Neural progenitor cell (in vitro differentiated cells): ENCODE measurements at regions not wholly inside any gene's neighbourhood (a gene's known extent, or its start where the extent isn't known, plus 50 kb on each side); places are given as distances from the start of the nearest gene placed in this dataset.

Source experiments
- DNase-seq: peaks from one replicate; pipeline ENCODE4 v3.0.0-alpha.2; 2016; ENCODE audit warnings: low spot score
- H2AFZ ChIP-seq: fragments of 200-600 bp; sonication (generic); replicated peaks from 2 replicates; pipeline ENCODE4 v1.6.1; 2016; ENCODE audit warnings: antibody characterized with exemption
- H3F3A ChIP-seq: fragments of 200-600 bp; sonication (generic); 2 replicates; pipeline ENCODE4 v1.6.1; 2016; ENCODE audit warnings: antibody characterized with exemption, low read depth
- H3K27ac ChIP-seq: fragments of 200-600 bp; sonication (generic); 2 replicates; pipeline ENCODE4 v1.5.1; 2016; ENCODE audit warnings: mild to moderate bottlenecking
- H3K27me3 ChIP-seq: fragments of 200-600 bp; sonication (generic); 2 replicates; pipeline ENCODE4 v1.6.1; 2016; ENCODE audit warnings: mild to moderate bottlenecking, moderate library complexity
- H3K36me3 ChIP-seq: fragments of 200-600 bp; sonication (generic); 2 replicates; pipeline ENCODE4 v1.5.1; 2016
- H3K4me1 ChIP-seq: fragments of 200-600 bp; sonication (generic); 2 replicates; pipeline ENCODE4 v1.6.1; 2016; ENCODE audit warnings: mixed run types
- H3K4me2 ChIP-seq: fragments of 200-600 bp; sonication (generic); 2 replicates; pipeline ENCODE4 v1.6.1; 2016
- H3K4me3 ChIP-seq: fragments of 200-600 bp; sonication (generic); 2 replicates; pipeline ENCODE4 v1.5.1; 2016
- H3K79me2 ChIP-seq: fragments of 200-600 bp; sonication (generic); 2 replicates; pipeline ENCODE4 v1.6.1; 2016; ENCODE audit warnings: low read depth
- H3K9ac ChIP-seq: fragments of 200-600 bp; sonication (generic); 2 replicates; pipeline ENCODE4 v1.6.1; 2016
- H3K9me3 ChIP-seq: fragments of 200-600 bp; sonication (generic); 2 replicates; pipeline ENCODE4 v1.5.1; 2016; ENCODE audit warnings: low read depth
- H4K20me1 ChIP-seq: fragments of 200-600 bp; sonication (generic); 2 replicates; pipeline ENCODE4 v1.6.1; 2016; ENCODE audit warnings: low read depth
- H3K27ac Mint-ChIP-seq: 3 replicates; pipeline ENCODE4 v1.8.0; 2021; ENCODE audit warnings: mixed read lengths
- H3K27me3 Mint-ChIP-seq: 2 replicates; pipeline ENCODE4 v1.8.0; 2022; ENCODE audit warnings: low read depth, mild to moderate bottlenecking, inconsistent platforms, moderate library complexity, mixed read lengths; ENCODE audit not compliant: insufficient read depth
- H3K36me3 Mint-ChIP-seq: 3 replicates; pipeline ENCODE4 v1.8.0; 2021; ENCODE audit warnings: mixed read lengths
- H3K4me1 Mint-ChIP-seq: 3 replicates; pipeline ENCODE4 v1.8.0; 2021; ENCODE audit warnings: mixed read lengths
- H3K4me3 Mint-ChIP-seq: 3 replicates; pipeline ENCODE4 v1.8.0; 2021; ENCODE audit warnings: mild to moderate bottlenecking, moderate library complexity, mixed read lengths
- H3K9me3 Mint-ChIP-seq: 3 replicates; pipeline ENCODE4 v1.8.0; 2020; ENCODE audit warnings: mixed read lengths
- CTCF ChIP-seq: fragments of 200-600 bp; sonication (generic); IDR thresholded peaks from 2 replicates; pipeline ENCODE4 v1.5.1; 2017; ENCODE audit warnings: antibody characterized with exemption, mild to moderate bottlenecking
- EZH2 ChIP-seq: fragments of 200-600 bp; sonication (generic); IDR thresholded peaks from 2 replicates; pipeline ENCODE4 v1.6.1; 2017; ENCODE audit warnings: antibody characterized with exemption, mild to moderate bottlenecking, moderate library complexity
- EZH2phosphoT487 ChIP-seq: fragments of 200-600 bp; sonication (generic); IDR thresholded peaks from 2 replicates; pipeline ENCODE4 v1.6.1; 2017; ENCODE audit warnings: antibody characterized with exemption

GRCh38 chr4:96150466-96150865, 310.6 kb downstream of the PDHA2 start:
- Histone ChIP-seq H3K36me3 (no peaks in the 10 kb centered on the region), H4K20me1 (no peaks in the 10 kb centered on the region), H3K4me2 (no peak overlapping the region), H3K4me1 (no peaks in the 10 kb centered on the region), H3K27ac (no peak overlapping the region), H3F3A (no peaks in the 10 kb centered on the region), H2AFZ (no peak overlapping the region), H3K79me2 (no peaks in the 10 kb centered on the region), H3K9ac (no peak overlapping the region), H3K4me3 (no peak overlapping the region), H3K9me3 (no peaks in the 10 kb centered on the region), H3K27me3 (no peaks in the 10 kb centered on the region)
- H3K27ac Mint-ChIP-seq, result no peak overlapping the region
- peaks cover 5% of the 10 kb centered on the region for H3K9me3 Mint-ChIP-seq
- H3K4me3 Mint-ChIP-seq, result no peak overlapping the region
- TF ChIP-seq EZH2phosphoT487, result no peak
- TF ChIP-seq EZH2, result no peak
- TF ChIP-seq CTCF, result no peak
- no peaks in the 10 kb centered on the region for H3K36me3 Mint-ChIP-seq
- peaks cover 11% of the 10 kb centered on the region for H3K4me1 Mint-ChIP-seq
- DNase-seq, result no peak
- no peaks in the 10 kb centered on the region for H3K27me3 Mint-ChIP-seq

GRCh38 chr4:96152824-96153223, 312.9 kb downstream of the PDHA2 start:
- H3K4me1 ChIP-seq, result no peaks in the 10 kb centered on the region
- H3K79me2 ChIP-seq, result no peaks in the 10 kb centered on the region
- H3K4me2 ChIP-seq, result no peak overlapping the region
- Mint-ChIP-seq H3K9me3 (peaks cover 3% of the 10 kb centered on the region), H3K4me3 (no peak overlapping the region), H3K36me3 (no peaks in the 10 kb centered on the region), H3K4me1 (peaks cover 7% of the 10 kb centered on the region), H3K27me3 (no peaks in the 10 kb centered on the region), H3K27ac (no peak overlapping the region)
- H3K9me3 ChIP-seq, result no peaks in the 10 kb centered on the region
- H2AFZ ChIP-seq, result no peak overlapping the region
- no peak overlapping the region for H3K9ac ChIP-seq
- TF ChIP-seq CTCF (no peak), EZH2phosphoT487 (no peak), EZH2 (no peak)
- H3F3A ChIP-seq, result no peaks in the 10 kb centered on the region
- no peaks in the 10 kb centered on the region for H3K36me3 ChIP-seq
- DNase-seq, result no peak
- no peak overlapping the region for H3K4me3 ChIP-seq
- H4K20me1 ChIP-seq, result no peaks in the 10 kb centered on the region
- H3K27me3 ChIP-seq, result no peaks in the 10 kb centered on the region
- no peak overlapping the region for H3K27ac ChIP-seq

- no peak for TF ChIP-seq EZH2phosphoT487
- H3K4me2 ChIP-seq, result no peak overlapping the region
- Mint-ChIP-seq H3K36me3 (no peaks in the 10 kb centered on the region), H3K27me3 (no peaks in the 10 kb centered on the region), H3K4me1 (peaks cover 7% of the 10 kb centered on the region), H3K4me3 (no peak overlapping the region), H3K27ac (no peak overlapping the region), H3K9me3 (no peaks in the 10 kb centered on the region)
- no peak overlapping the region for H3K4me3 ChIP-seq
- no peaks in the 10 kb centered on the region for H3K36me3 ChIP-seq
- no peaks in the 10 kb centered on the region for H3K9me3 ChIP-seq
- no peak overlapping the region for H2AFZ ChIP-seq
- H3K79me2 ChIP-seq, result no peaks in the 10 kb centered on the region
- no peaks in the 10 kb centered on the region for H3F3A ChIP-seq
- H3K27ac ChIP-seq, result no peak overlapping the region
- no peak overlapping the region for H3K9ac ChIP-seq
- no peak for DNase-seq
- H4K20me1 ChIP-seq, result no peaks in the 10 kb centered on the region
- no peaks in the 10 kb centered on the region for H3K27me3 ChIP-seq
- H3K4me1 ChIP-seq, result peaks cover 9% of the 10 kb centered on the region
Observed at GRCh38 chr4:96154676-96155075, 314.8 kb downstream of the PDHA2 start.

- H3K9me3 ChIP-seq, result no peaks in the 10 kb centered on the region
- no peak for DNase-seq
- peak overlapping the region; percentile 51 for H2AFZ ChIP-seq
Observed at GRCh38 chr4:96162636-96163035, 322.7 kb downstream of the PDHA2 start.

More at GRCh38 chr4:96162636-96163035, 322.7 kb downstream of the PDHA2 start:
- peaks cover 14% of the 10 kb centered on the region for H3K4me1 ChIP-seq
- no peaks in the 10 kb centered on the region for H3K79me2 ChIP-seq
- H3K36me3 Mint-ChIP-seq, result no peaks in the 10 kb centered on the region
- no peak overlapping the region for H3K4me2 ChIP-seq
- no peak overlapping the region for H3K27ac Mint-ChIP-seq
- no peak overlapping the region for H3K4me3 Mint-ChIP-seq
- TF ChIP-seq EZH2phosphoT487 (no peak), EZH2 (no peak), CTCF (no peak)
- no peaks in the 10 kb centered on the region for H3K27me3 Mint-ChIP-seq
- H3F3A ChIP-seq, result no peaks in the 10 kb centered on the region
- no peaks in the 10 kb centered on the region for H4K20me1 ChIP-seq
- no peaks in the 10 kb centered on the region for H3K27me3 ChIP-seq
- no peak overlapping the region for H3K27ac ChIP-seq
- no peak overlapping the region for H3K9ac ChIP-seq
- H3K9me3 Mint-ChIP-seq, result no peaks in the 10 kb centered on the region
- H3K4me1 Mint-ChIP-seq, result no peaks in the 10 kb centered on the region
- H3K4me3 ChIP-seq, result no peak overlapping the region
- H3K36me3 ChIP-seq, result no peaks in the 10 kb centered on the region
